ENCODE measurements at regions not wholly inside any gene's neighbourhood (a gene's known extent, or its start where the extent isn't known, plus 50 kb on each side); places are given as distances from the start of the nearest gene placed in this dataset.

- no peak for TF ChIP-seq ZNF449 (tag by site-specific recombination; IDR thresholded peaks at IDR 0.05)
These were observed 299.5 kb downstream of the MED10 start (continued) for GRCh38 chr5:6078881-6079280.

- Histone ChIP-seq H3K4me1 (ENCODE audit: control insufficient read depth, insufficient read depth, low read length) (no peaks in the 10 kb centered on the region), H3K27ac (ENCODE audit: extremely low read depth, low read depth, low read length) (no peak overlapping the region), H3K36me3 (ENCODE audit: control insufficient read depth in 2 of 2, insufficient read depth in 1 of 2, low read length in 2 of 2) (no peaks in the 10 kb centered on the region), H3K9me3 (ENCODE audit: control insufficient read depth, insufficient read depth, low read depth, low read length) (no peaks in the 10 kb centered on the region), H3K4me3 (ENCODE audit: low read depth, low read length) (no peak overlapping the region)
- POLR2A ChIA-PET, result no interaction called here
- TF ChIP-seq ZNF114 (tag by site-specific recombination; IDR thresholded peaks at IDR 0.05) (no peak), PRDM6 (tag by site-specific recombination; IDR thresholded peaks at IDR 0.05) (no peak), ZNF692 (tag by site-specific recombination; IDR thresholded peaks at IDR 0.05) (no peak), ZBTB7A (tag by site-specific recombination; IDR thresholded peaks at IDR 0.05; ENCODE audit: low read depth) (no peak), ZNF48 (tag by site-specific recombination; IDR thresholded peaks at IDR 0.05) (no peak), BCL11B (tag by site-specific recombination; IDR thresholded peaks at IDR 0.05; ENCODE audit: low read depth) (no peak), ZNF2 (tag by site-specific recombination; IDR thresholded peaks at IDR 0.05) (no peak), HOXD13 (CRISPR knock-in tag; IDR thresholded peaks at IDR 0.05; ENCODE audit: borderline replicate concordance) (no peak), OVOL3 (tag by site-specific recombination; IDR thresholded peaks at IDR 0.05) (no peak), ZNF394 (tag by site-specific recombination; IDR thresholded peaks at IDR 0.05; ENCODE audit: borderline replicate concordance) (no peak), ZNF146 (tag by site-specific recombination; IDR thresholded peaks at IDR 0.05) (no peak), ZXDB (tag by site-specific recombination; IDR thresholded peaks at IDR 0.05) (no peak), ZNF560 (tag by site-specific recombination; IDR thresholded peaks at IDR 0.05; ENCODE audit: borderline replicate concordance) (no peak), ZNF214 (tag by site-specific recombination; IDR thresholded peaks at IDR 0.05; ENCODE audit: borderline replicate concordance) (no peak), ZNF488 (tag by site-specific recombination; IDR thresholded peaks at IDR 0.05) (no peak), ZBTB17 (tag by site-specific recombination; IDR thresholded peaks at IDR 0.05) (no peak), ZNF37A (tag by site-specific recombination; IDR thresholded peaks at IDR 0.05) (no peak), ZNF211 (tag by site-specific recombination; IDR thresholded peaks at IDR 0.05; ENCODE audit: low read depth) (no peak), ZNF792 (tag by site-specific recombination; IDR thresholded peaks at IDR 0.05) (no peak), KLF1 (tag by site-specific recombination; IDR thresholded peaks at IDR 0.05) (no peak)
- CTCF ChIA-PET, result interaction anchor here (0.7 kb wide), 1 partner anchor 122 kb away, joined by 3 read pairs; no protein-coding TSS in a partner anchor
These were observed 301.8 kb downstream of the MED10 start for GRCh38 chr5:6076341-6077239.
